ENCODE measurements at regions not wholly inside any gene's neighbourhood (a gene's known extent, or its start where the extent isn't known, plus 50 kb on each side); places are given as distances from the start of the nearest gene placed in this dataset.

DNA sequence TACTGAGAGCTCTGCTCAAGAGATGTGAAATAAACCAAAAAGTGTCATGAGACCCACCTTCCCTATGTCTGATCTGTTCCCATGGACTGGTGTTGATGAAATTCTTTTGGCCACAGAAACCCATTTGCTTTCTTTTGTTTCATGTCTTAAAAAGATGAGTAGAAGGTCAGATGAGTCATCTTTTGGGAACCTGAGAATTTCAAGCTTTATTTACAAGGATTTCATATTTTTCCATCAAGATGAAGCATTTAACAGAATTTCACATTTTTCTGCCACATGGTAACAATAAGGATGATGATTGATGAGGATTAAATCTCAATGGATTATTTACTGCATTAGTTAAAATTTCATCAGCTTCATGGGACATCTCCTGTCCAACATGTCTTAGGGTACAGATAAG lies 337.8 kb downstream of the DEPDC1B start:
- H3K4me3 ChIP-seq: no peak overlapping the region
- H3K4me1 ChIP-seq: no peaks in the 10 kb centered on the region
- no peaks in the 10 kb centered on the region for H3K36me3 ChIP-seq

DNA sequence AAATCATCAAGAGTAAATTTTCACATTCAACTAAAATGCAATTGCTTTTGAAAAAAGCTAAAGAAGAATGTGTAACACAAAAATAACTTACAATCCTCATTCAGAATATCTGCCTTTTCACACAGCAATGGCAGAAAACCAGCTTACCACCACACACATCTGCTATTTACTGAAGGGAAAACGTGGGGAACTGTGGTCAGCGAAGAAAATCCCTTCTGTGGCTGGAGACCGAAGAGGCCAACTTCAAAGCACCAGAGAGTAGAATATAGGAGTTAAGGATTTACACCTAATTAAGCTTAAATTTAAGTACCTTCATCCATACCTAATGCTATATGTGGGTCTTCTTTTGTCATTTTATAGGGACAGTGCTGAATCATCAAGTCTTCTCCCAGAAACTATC lies 339.6 kb downstream of the DEPDC1B start:
- Histone ChIP-seq H3K36me3 (no peaks in the 10 kb centered on the region), H3K4me3 (no peak overlapping the region), H3K27me3 (no peaks in the 10 kb centered on the region), H3K9me3 (no peaks in the 10 kb centered on the region), H3K27ac (no peak overlapping the region), H3K4me1 (no peaks in the 10 kb centered on the region)
- ATAC-seq (no peak), DNase-seq (no peak)
- intact Hi-C loops (cut with DNase I): no loop called here
- TF ChIP-seq, protein P1, sequence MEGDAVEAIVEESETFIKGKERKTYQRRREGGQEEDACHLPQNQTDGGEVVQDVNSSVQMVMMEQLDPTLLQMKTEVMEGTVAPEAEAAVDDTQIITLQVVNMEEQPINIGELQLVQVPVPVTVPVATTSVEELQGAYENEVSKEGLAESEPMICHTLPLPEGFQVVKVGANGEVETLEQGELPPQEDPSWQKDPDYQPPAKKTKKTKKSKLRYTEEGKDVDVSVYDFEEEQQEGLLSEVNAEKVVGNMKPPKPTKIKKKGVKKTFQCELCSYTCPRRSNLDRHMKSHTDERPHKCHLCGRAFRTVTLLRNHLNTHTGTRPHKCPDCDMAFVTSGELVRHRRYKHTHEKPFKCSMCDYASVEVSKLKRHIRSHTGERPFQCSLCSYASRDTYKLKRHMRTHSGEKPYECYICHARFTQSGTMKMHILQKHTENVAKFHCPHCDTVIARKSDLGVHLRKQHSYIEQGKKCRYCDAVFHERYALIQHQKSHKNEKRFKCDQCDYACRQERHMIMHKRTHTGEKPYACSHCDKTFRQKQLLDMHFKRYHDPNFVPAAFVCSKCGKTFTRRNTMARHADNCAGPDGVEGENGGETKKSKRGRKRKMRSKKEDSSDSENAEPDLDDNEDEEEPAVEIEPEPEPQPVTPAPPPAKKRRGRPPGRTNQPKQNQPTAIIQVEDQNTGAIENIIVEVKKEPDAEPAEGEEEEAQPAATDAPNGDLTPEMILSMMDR (IDR thresholded peaks at IDR 0.05): no peak

More for the DNA sequence above, 337.8 kb downstream of the DEPDC1B start:
- Histone ChIP-seq H3K27ac (no peak overlapping the region), H3K9me3 (no peaks in the 10 kb centered on the region), H3K27me3 (no peaks in the 10 kb centered on the region)
- no peak for ATAC-seq
- intact Hi-C loops (cut with DNase I): no loop called here
- TF ChIP-seq, protein P1 (IDR thresholded peaks at IDR 0.05): no peak
- no peak for DNase-seq

DNA sequence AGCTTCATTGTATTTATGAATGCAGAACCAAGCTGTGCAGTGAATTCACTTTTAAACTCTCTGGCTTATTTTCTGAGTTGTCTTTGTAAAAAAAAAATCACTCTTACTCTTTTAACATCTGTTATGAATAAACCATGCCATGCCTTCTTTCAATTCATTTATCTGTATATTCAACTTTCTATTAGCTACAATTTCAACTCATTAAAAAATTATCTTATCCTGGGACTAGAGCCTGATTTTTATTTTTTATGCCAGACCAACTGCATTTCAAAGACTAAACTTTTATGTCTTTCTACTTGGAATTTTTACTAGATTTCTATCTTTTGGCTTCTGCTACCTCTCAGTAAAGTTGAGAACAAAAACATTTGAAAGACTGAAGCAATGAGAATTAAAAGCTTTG lies 342.7 kb downstream of the DEPDC1B start:
- intact Hi-C loops (cut with DNase I): no loop called here
- DNase-seq (no peak), ATAC-seq (no peak)
- Histone ChIP-seq H3K36me3 (no peaks in the 10 kb centered on the region), H3K27ac (no peak overlapping the region), H3K4me3 (no peak overlapping the region), H3K4me1 (no peaks in the 10 kb centered on the region), H3K9me3 (no peaks in the 10 kb centered on the region), H3K27me3 (no peaks in the 10 kb centered on the region)
- TF ChIP-seq, protein P1 (IDR thresholded peaks at IDR 0.05): no peak

DNA sequence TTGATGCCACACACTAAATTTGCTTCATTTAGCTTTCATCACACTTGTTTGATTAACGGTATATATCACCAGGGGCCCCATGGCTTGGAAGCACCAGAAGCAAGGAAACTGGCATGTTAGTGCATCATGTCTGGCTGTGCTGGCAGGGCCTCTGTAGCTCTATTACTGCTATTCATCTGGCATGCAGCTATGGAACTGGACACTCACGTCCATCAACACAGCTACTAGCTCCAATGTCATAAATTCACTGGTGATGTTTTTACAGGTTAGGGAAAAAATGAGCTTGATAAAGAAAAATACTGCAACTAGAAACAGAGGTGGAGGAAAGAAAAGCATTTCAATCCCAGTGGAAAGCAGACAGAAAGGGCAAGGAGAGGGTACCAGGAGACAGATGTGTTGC lies 343.2 kb downstream of the DEPDC1B start:
- ATAC-seq (no peak), DNase-seq (no peak)
- Histone ChIP-seq H3K4me1 (no peaks in the 10 kb centered on the region), H3K9me3 (no peaks in the 10 kb centered on the region), H3K27ac (no peak overlapping the region), H3K4me3 (no peak overlapping the region), H3K36me3 (no peaks in the 10 kb centered on the region), H3K27me3 (no peaks in the 10 kb centered on the region)
- TF ChIP-seq, protein P1 (IDR thresholded peaks at IDR 0.05): no peak
- intact Hi-C loops (cut with DNase I): no loop called here

DNA sequence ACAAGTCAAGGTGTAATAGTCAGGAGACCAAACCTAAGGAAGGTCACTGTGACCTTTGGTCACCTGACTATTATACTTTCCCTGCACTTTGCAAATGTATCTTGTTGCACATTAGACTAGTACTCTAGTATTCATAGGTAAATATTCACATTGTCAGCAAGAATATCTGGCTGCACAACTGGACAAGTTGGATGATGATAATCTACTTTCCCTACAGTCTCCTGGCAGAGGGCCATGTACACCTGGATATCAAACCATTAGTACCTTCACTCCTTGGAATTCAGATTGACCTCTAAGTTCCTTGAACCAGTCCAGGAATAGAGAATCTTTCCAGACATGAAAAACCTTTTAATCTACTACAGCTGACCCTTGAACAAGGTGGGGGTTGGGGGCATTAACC lies 344.8 kb downstream of the DEPDC1B start:
- H3K27ac ChIP-seq: no peak overlapping the region
- intact Hi-C loops (cut with DNase I): no loop called here
- no peaks in the 10 kb centered on the region for H3K36me3 ChIP-seq
- TF ChIP-seq, protein P1 (IDR thresholded peaks at IDR 0.05): no peak
- DNase-seq (no peak), ATAC-seq (no peak)
- no peak overlapping the region for H3K4me3 ChIP-seq
- H3K27me3 ChIP-seq: no peaks in the 10 kb centered on the region
- no peaks in the 10 kb centered on the region for H3K4me1 ChIP-seq
- no peaks in the 10 kb centered on the region for H3K9me3 ChIP-seq

Data from left lung (tissue), 4 donors.